Caco-2 (cell line): ENCODE measurements at regions not wholly inside any gene's neighbourhood (a gene's known extent, or its start where the extent isn't known, plus 50 kb on each side); places are given as distances from the start of the nearest gene placed in this dataset.

ENCODE experiments used
- BruUV-seq: library from RNA; stranded (reverse); fragments of 400-500 nt; replicated peaks from 2 replicates; lab custom pipeline; 2021; lab: Mats Ljungman, UMichigan
- CTCF ChIA-PET: fragments of 300-600 bp; sonication (Branson Sonifier 250); formaldehyde crosslinking; loops from one replicate; lab custom pipeline; 2022; ENCODE audit warnings: antibody characterized with exemption; lab: Charles Lee
- POLR2A ChIA-PET: fragments of 300-600 bp; sonication (Branson Sonifier 250); formaldehyde crosslinking; loops from one replicate; lab custom pipeline; 2022; ENCODE audit warnings: antibody characterized with exemption; lab: Charles Lee
- DNase-seq, 2 experiments: peaks; one replicate each; pipeline versions ENCODE4 v3.0.0 to v3.0.0-alpha.2; 2020 to 2022
- H3K27me3 ChIP-seq: replicated peaks from 2 replicates; pipeline ENCODE4 v1.6.0; 2011; ENCODE audit warnings: low read length; ENCODE audit not compliant: control insufficient read depth, insufficient read depth
- H3K36me3 ChIP-seq: 2 replicates; pipeline ENCODE4 v1.5.1; 2011; ENCODE audit warnings: low read length; ENCODE audit not compliant: control insufficient read depth, insufficient read depth
- H3K4me1 ChIP-seq: fragments of 250-450 bp; sonication (Bioruptor Pico); 2 replicates; pipeline ENCODE4 v1.5.1; 2020; ENCODE audit warnings: mild to moderate bottlenecking
- H3K4me3 ChIP-seq: 2 replicates; pipeline ENCODE4 v1.5.1; 2011; ENCODE audit warnings: low read depth, mild to moderate bottlenecking, control low read depth, low read length
- H3K9me3 ChIP-seq: fragments of 250-450 bp; sonication (Bioruptor Pico); 2 replicates; pipeline ENCODE4 v1.5.1; 2020; ENCODE audit warnings: mild to moderate bottlenecking, moderate library complexity
- H3K27ac Mint-ChIP-seq: one replicate; pipeline ENCODE4 v1.8.0; 2022; ENCODE audit warnings: mixed read lengths; ENCODE audit not compliant: unreplicated experiment
- H3K27me3 Mint-ChIP-seq: one replicate; pipeline ENCODE4 v1.8.0; 2022; ENCODE audit warnings: mixed read lengths; ENCODE audit not compliant: insufficient read depth, unreplicated experiment
- H3K36me3 Mint-ChIP-seq: one replicate; pipeline ENCODE4 v1.8.0; 2022; ENCODE audit warnings: mild to moderate bottlenecking, mixed read lengths; ENCODE audit not compliant: insufficient read depth, unreplicated experiment
- H3K4me1 Mint-ChIP-seq: one replicate; pipeline ENCODE4 v1.8.0; 2022; ENCODE audit warnings: low read depth, mixed read lengths; ENCODE audit not compliant: unreplicated experiment
- H3K4me3 Mint-ChIP-seq: one replicate; pipeline ENCODE4 v1.8.0; 2022; ENCODE audit warnings: mild to moderate bottlenecking, moderate library complexity, mixed read lengths; ENCODE audit not compliant: unreplicated experiment
- H3K9me3 Mint-ChIP-seq: one replicate; pipeline ENCODE4 v1.8.0; 2022; ENCODE audit warnings: mixed read lengths; ENCODE audit not compliant: unreplicated experiment
- intact Hi-C: fragments of 100-400 bp; cut with micrococcal nuclease; formaldehyde crosslinking; loops from one replicate; pipeline ENCODE4 v1.10.0; 2022; ENCODE audit not compliant: unreplicated experiment
- TF ChIP-seq, protein P1 (sequence below), 2 experiments: fragments of 200-600 bp in 1 of 2; IDR thresholded peaks; 1 replicate in 1 of 2; 2 replicates in 1 of 2; pipeline versions ENCODE4 v1.5.1 to v1.8.0; 2011 to 2022; ENCODE audit warnings: antibody characterized with exemption in 1 of 2, control low read depth in 1 of 2, inconsistent platforms in 1 of 2, low read depth in 1 of 2, low read length in 1 of 2, mild to moderate bottlenecking in 1 of 2, moderate library complexity in 1 of 2; ENCODE audit not compliant: insufficient read depth in 1 of 2, severe bottlenecking in 1 of 2, unreplicated experiment in 1 of 2

DNA sequence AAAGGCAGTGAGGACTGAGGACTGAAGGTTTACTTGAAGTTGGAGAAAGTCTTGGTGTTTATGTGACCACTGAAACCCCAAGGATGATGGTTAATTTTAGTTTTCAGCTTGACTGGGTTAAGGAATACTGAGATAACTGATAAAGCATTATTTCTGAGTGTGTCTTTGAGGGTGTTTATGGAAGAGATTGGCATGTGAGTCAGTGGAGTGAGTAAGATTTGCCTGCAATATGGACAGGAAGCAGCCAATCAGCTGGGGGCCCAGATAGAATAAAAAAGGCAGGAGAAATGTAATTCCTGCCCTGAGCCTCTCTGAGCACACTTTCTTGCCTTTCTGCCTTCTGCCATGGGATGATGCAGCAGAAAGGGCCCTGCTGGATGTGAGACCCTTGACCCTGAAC is 92.4 kb downstream of the KBTBD8 start:
- no peak overlapping the region for H3K27ac Mint-ChIP-seq
- peaks cover 8% of the 10 kb centered on the region for H3K27me3 Mint-ChIP-seq
- BruUV-seq = no TSS peak
- peaks cover 18% of the 10 kb centered on the region for H3K9me3 Mint-ChIP-seq
- Histone ChIP-seq H3K9me3 (peaks cover 6% of the 10 kb centered on the region; the same call in 1 of the 2 replicates), H3K36me3 (no peaks in the 10 kb centered on the region), H3K4me3 (no peak overlapping the region), H3K4me1 (no peaks in the 10 kb centered on the region), H3K27me3 (no peaks in the 10 kb centered on the region)
- intact Hi-C loops = no loop called here
- no peak overlapping the region for H3K4me3 Mint-ChIP-seq
- ChIA-PET CTCF (no interaction called here), POLR2A (no interaction called here)
- H3K36me3 Mint-ChIP-seq = no peaks in the 10 kb centered on the region
- H3K4me1 Mint-ChIP-seq = no peaks in the 10 kb centered on the region
- TF ChIP-seq, protein P1, sequence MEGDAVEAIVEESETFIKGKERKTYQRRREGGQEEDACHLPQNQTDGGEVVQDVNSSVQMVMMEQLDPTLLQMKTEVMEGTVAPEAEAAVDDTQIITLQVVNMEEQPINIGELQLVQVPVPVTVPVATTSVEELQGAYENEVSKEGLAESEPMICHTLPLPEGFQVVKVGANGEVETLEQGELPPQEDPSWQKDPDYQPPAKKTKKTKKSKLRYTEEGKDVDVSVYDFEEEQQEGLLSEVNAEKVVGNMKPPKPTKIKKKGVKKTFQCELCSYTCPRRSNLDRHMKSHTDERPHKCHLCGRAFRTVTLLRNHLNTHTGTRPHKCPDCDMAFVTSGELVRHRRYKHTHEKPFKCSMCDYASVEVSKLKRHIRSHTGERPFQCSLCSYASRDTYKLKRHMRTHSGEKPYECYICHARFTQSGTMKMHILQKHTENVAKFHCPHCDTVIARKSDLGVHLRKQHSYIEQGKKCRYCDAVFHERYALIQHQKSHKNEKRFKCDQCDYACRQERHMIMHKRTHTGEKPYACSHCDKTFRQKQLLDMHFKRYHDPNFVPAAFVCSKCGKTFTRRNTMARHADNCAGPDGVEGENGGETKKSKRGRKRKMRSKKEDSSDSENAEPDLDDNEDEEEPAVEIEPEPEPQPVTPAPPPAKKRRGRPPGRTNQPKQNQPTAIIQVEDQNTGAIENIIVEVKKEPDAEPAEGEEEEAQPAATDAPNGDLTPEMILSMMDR (IDR thresholded peaks at IDR 0.05; ENCODE audit: insufficient read depth in 1 of 2, low read depth in 1 of 2, low read length in 1 of 2, severe bottlenecking in 1 of 2, unreplicated experiment in 1 of 2) = no peak
- DNase-seq = no peak

DNA sequence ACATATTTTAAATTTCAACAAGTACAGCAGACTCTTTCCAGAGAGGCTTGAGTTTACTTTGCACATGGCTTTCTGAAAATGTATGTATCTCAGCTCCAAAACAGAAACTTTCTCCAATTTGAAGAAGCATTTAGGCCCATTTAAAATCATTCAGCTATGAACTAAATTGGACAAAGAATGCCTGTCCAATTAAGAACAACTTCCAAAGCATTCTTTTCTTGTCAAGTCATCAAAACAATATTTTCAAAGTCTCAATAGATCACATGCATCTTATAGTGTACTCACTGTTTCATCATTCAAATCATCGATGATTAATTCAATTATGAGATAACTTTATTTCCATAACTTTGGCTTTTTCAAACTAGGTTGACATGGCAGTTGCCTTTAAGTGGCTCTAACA is 95.2 kb downstream of the KBTBD8 start:
- Histone ChIP-seq H3K9me3 (no peaks in the 10 kb centered on the region; the same call in 1 of the 2 replicates), H3K27me3 (no peaks in the 10 kb centered on the region), H3K4me1 (no peaks in the 10 kb centered on the region), H3K36me3 (no peaks in the 10 kb centered on the region), H3K4me3 (no peak overlapping the region)
- intact Hi-C loops = no loop called here
- Mint-ChIP-seq H3K27me3 (peaks cover 7% of the 10 kb centered on the region), H3K4me3 (no peak overlapping the region), H3K36me3 (no peaks in the 10 kb centered on the region), H3K27ac (no peak overlapping the region), H3K4me1 (no peaks in the 10 kb centered on the region), H3K9me3 (no peaks in the 10 kb centered on the region)
- ChIA-PET POLR2A (no interaction called here), CTCF (no interaction called here)
- TF ChIP-seq, protein P1 (IDR thresholded peaks at IDR 0.05; ENCODE audit: insufficient read depth in 1 of 2, low read depth in 1 of 2, low read length in 1 of 2, severe bottlenecking in 1 of 2, unreplicated experiment in 1 of 2) = no peak
- no TSS peak for BruUV-seq
- DNase-seq = no peak

DNA sequence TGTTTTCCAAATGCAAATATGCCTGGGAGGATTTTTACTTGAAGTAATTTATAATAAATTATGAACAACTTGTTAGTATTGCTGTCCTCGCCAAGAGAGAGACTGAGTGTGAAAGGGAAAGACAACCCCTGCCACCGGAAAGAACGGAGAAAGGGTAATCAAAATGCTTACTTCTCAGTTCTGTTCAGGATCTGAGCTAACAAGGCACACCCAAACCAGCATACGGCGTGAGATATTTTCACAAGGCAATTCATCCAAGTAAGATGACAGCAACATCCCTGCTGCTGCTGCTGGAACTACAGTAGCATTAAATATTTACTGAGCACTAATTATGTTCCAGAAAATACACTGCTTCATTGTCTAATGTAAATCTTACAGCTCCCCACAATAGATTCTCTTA is 96.1 kb downstream of the KBTBD8 start:
- TF ChIP-seq, protein P1 (IDR thresholded peaks at IDR 0.05; ENCODE audit: insufficient read depth in 1 of 2, low read depth in 1 of 2, low read length in 1 of 2, severe bottlenecking in 1 of 2, unreplicated experiment in 1 of 2) = no peak

More for the DNA sequence above, 96.1 kb downstream of the KBTBD8 start:
- Mint-ChIP-seq H3K27me3 (peaks cover 7% of the 10 kb centered on the region), H3K27ac (no peak overlapping the region), H3K36me3 (no peaks in the 10 kb centered on the region), H3K4me1 (no peaks in the 10 kb centered on the region), H3K4me3 (no peak overlapping the region), H3K9me3 (no peaks in the 10 kb centered on the region)
- POLR2A ChIA-PET = no interaction called here
- no peak for DNase-seq
- Histone ChIP-seq H3K36me3 (no peaks in the 10 kb centered on the region), H3K9me3 (no peaks in the 10 kb centered on the region), H3K4me1 (no peaks in the 10 kb centered on the region), H3K4me3 (no peak overlapping the region), H3K27me3 (no peaks in the 10 kb centered on the region)
- CTCF ChIA-PET = no interaction called here
- intact Hi-C loops = no loop called here
- no TSS peak for BruUV-seq
